ENCODE measurements at regions not wholly inside any gene's neighbourhood (a gene's known extent, or its start where the extent isn't known, plus 50 kb on each side); places are given as distances from the start of the nearest gene placed in this dataset.
A peak's percentile ranks its signal among the peaks of the same experiment; 100 is the strongest.

DNA sequence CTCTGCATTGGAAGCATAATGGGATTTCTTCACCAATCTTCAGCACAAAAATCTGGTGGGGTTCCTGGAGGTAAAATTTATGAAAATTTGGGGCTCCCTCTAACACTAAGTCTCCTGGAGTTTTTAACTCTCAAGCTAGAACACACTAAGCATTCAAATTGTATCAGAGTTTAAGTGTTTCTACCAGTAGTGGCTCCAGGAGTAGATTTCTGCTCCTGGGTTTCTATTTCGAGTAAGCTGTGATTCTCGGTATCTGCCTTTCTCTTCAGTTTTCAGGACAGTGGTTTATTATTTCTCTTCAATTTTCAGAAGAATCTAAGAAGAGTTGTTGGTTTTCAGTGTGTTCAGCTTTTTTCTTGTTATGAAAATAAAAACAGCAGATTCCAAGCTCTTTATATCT is 566.4 kb upstream of the KCND2 start:
- intact Hi-C loops (cut with DNase I), result no loop called here
- Histone ChIP-seq H3K36me3 (ENCODE audit: control insufficient read depth in 1 of 2, insufficient read depth in 2 of 2, low read length in 1 of 2) (no peaks in the 10 kb centered on the region), H3K9me3 (ENCODE audit: control insufficient read depth, low read length) (no peaks in the 10 kb centered on the region), H3K4me1 (ENCODE audit: control insufficient read depth in 1 of 2, insufficient read depth in 2 of 2, low read length in 2 of 2) (no peaks in the 10 kb centered on the region), H3K4me3 (ENCODE audit: low read length in 2 of 2) (no peak overlapping the region), H3K27me3 (ENCODE audit: control insufficient read depth in 1 of 2, insufficient read depth in 2 of 2, low read length in 1 of 2) (no peaks in the 10 kb centered on the region), H3K27ac (ENCODE audit: low read depth in 1 of 2, low read length in 2 of 2) (no peak overlapping the region)
- WGBS, 2 donors, result 83 to 84% methylated on average over 2 of the region's 2 CpGs
- ATAC-seq (ENCODE audit: low FRiP score) (no peak), DNase-seq (no peak)

DNA sequence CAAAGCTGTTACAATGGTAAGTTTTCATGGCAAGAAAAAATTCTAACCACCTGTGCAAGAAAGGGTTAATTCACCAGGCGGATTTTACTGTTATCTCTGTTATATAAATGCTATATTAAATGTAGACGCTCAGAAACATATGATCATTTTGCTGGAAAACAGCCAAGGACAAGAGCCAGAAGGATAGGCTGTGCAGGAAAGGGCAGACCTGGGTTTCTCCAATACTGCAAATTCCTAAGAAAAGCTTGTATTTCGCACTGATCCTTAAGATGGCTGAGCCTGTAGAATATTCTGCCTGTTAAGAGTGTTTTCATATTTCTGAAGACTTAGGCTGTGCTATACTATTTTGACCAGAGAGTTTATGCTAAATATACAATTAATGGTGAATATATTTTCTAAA is 564.1 kb upstream of the KCND2 start:
- Histone ChIP-seq H3K4me3 (ENCODE audit: low read length in 2 of 2) (no peak overlapping the region), H3K27me3 (ENCODE audit: control insufficient read depth in 1 of 2, insufficient read depth in 2 of 2, low read length in 1 of 2) (no peaks in the 10 kb centered on the region), H3K36me3 (ENCODE audit: control insufficient read depth in 1 of 2, insufficient read depth in 2 of 2, low read length in 1 of 2) (no peaks in the 10 kb centered on the region), H3K9me3 (ENCODE audit: control insufficient read depth, low read length) (peaks cover 2% of the 10 kb centered on the region), H3K27ac (ENCODE audit: low read depth in 1 of 2, low read length in 2 of 2) (no peak overlapping the region), H3K4me1 (ENCODE audit: control insufficient read depth in 1 of 2, insufficient read depth in 2 of 2, low read length in 2 of 2) (no peaks in the 10 kb centered on the region)
- 18 to 22% methylated on average over 3 of the region's 3 CpGs for WGBS, 2 donors
- no peak for DNase-seq
- intact Hi-C loops (cut with DNase I), result no loop called here
- ATAC-seq (ENCODE audit: low FRiP score), result no peak

DNA sequence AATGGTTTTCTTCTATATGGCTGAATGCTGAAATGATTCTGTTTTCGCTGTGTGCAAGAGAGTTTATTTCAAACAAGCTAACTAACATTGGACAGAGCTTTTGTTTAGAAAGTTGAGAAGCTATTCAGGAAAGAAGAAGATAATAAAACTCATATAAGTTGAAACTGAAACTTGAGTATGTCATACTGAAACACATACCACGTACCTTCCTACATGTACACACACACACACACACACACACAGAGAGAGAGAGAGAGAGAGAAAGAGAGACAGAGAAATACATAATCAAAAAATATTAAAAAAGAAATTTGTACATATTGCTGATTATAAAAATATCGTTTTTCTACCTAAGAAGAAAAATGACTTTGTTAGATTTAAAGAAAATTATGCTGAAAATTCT is 561.9 kb upstream of the KCND2 start:
- H3K4me3 ChIP-seq (ENCODE audit: low read length in 2 of 2), result no peak overlapping the region
- WGBS, 2 donors, result 81 to 83% methylated on average over 3 of the region's 3 CpGs
- no peak overlapping the region for H3K27ac ChIP-seq (ENCODE audit: low read depth in 1 of 2, low read length in 2 of 2)
- H3K4me1 ChIP-seq (ENCODE audit: control insufficient read depth in 1 of 2, insufficient read depth in 2 of 2, low read length in 2 of 2), result no peaks in the 10 kb centered on the region
- DNase-seq (no peak), ATAC-seq (ENCODE audit: low FRiP score) (no peak)
- intact Hi-C loops (cut with DNase I), result no loop called here
- H3K9me3 ChIP-seq (ENCODE audit: control insufficient read depth, low read length), result peaks cover 2% of the 10 kb centered on the region
- no peaks in the 10 kb centered on the region for H3K36me3 ChIP-seq (ENCODE audit: control insufficient read depth in 1 of 2, insufficient read depth in 2 of 2, low read length in 1 of 2)
- H3K27me3 ChIP-seq (ENCODE audit: control insufficient read depth in 1 of 2, insufficient read depth in 2 of 2, low read length in 1 of 2), result no peaks in the 10 kb centered on the region

DNA sequence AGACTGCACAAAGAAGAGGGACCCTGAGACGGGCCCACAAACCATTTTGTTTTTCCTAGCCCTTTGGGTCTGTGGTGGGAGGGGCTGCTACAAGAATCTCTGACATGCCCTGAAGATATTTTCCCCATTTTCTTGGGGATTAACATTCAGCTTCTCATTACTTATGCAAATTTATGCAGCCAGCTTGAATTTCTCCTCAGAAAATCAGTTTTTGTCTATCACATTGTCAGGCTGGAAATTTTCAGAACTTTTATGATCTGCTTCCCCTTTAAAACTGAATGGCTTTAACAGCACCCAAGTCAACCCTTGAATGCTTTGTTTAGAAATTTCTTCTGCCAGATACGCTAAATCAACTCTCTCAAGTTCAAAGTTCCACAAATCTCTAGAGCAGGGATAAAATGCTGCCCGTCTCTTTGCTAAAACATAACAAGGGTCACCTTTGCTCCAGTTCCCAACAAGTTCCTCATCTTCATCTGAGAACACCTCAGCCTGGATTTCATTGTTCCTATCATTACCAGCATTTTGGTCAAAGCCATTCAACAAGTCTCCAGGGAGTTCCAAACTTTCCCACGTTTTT is 560.0 kb upstream of the KCND2 start:
- no peak overlapping the region for H3K4me3 ChIP-seq (ENCODE audit: low read length in 2 of 2)
- intact Hi-C loops (cut with DNase I), result no loop called here
- no peaks in the 10 kb centered on the region for H3K36me3 ChIP-seq (ENCODE audit: control insufficient read depth in 1 of 2, insufficient read depth in 2 of 2, low read length in 1 of 2)
- ATAC-seq (ENCODE audit: low FRiP score) (no peak), DNase-seq (no peak)
- H3K27me3 ChIP-seq (ENCODE audit: control insufficient read depth in 1 of 2, insufficient read depth in 2 of 2, low read length in 1 of 2), result no peaks in the 10 kb centered on the region
- H3K9me3 ChIP-seq (ENCODE audit: control insufficient read depth, low read length), result peaks cover 2% of the 10 kb centered on the region
- no peak overlapping the region for H3K27ac ChIP-seq (ENCODE audit: low read depth in 1 of 2, low read length in 2 of 2)
- 54 to 61% methylated on average over 4 of the region's 4 CpGs for WGBS, 2 donors
- no peaks in the 10 kb centered on the region for H3K4me1 ChIP-seq (ENCODE audit: control insufficient read depth in 1 of 2, insufficient read depth in 2 of 2, low read length in 2 of 2)

DNA sequence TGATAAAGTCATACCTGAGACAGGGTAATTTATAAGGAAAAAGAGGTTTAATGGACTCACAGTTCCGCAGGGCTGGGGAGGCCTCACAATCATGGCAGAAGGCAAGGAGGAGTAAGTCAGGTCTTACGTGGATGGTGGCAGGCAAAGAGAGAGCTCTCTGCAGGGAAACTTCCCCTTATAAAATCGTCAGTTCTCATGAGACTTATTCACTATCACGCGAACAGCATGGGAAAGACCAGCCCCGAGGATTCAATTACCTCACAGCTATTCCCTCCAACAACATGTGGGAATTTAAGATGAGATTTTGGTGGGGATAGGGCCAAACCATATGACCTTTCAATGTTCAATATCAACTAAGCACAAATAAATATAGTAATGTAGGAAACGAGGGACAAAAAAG is 559.4 kb upstream of the KCND2 start:
- DNase-seq, result no peak
- no peak overlapping the region for H3K27ac ChIP-seq (ENCODE audit: low read depth in 1 of 2, low read length in 2 of 2)
- no peak overlapping the region for H3K4me3 ChIP-seq (ENCODE audit: low read length in 2 of 2)
- 80 to 81% methylated on average over 7 of the region's 7 CpGs for WGBS, 2 donors
- intact Hi-C loops (cut with DNase I), result no loop called here
- H3K4me1 ChIP-seq (ENCODE audit: control insufficient read depth in 1 of 2, insufficient read depth in 2 of 2, low read length in 2 of 2), result no peaks in the 10 kb centered on the region
- H3K9me3 ChIP-seq (ENCODE audit: control insufficient read depth, low read length), result peaks cover 2% of the 10 kb centered on the region
- H3K27me3 ChIP-seq (ENCODE audit: control insufficient read depth in 1 of 2, insufficient read depth in 2 of 2, low read length in 1 of 2), result no peaks in the 10 kb centered on the region
- no peaks in the 10 kb centered on the region for H3K36me3 ChIP-seq (ENCODE audit: control insufficient read depth in 1 of 2, insufficient read depth in 2 of 2, low read length in 1 of 2)
- ATAC-seq (ENCODE audit: low FRiP score), result no peak

DNA sequence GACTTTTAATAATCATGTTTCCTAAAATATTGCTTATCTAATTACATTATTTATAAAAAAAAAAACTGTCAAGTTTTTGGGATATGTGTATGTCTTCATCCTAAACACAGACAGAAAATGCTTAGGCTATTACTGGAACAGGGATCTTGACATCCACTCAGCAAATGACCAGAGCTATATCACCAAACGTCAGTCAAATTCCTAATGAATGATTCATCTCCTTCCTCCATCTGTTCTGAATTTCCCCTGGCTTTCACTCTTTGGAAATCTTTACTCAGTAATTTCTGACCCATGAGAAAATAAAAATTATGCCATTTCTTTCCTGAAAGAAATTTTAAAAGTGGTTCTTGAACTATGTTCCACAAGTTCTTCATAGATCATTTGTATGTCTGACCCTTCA is 552.4 kb upstream of the KCND2 start:
- intact Hi-C loops (cut with DNase I), result no loop called here
- no peak overlapping the region for H3K4me3 ChIP-seq (ENCODE audit: low read length in 2 of 2)
- H3K9me3 ChIP-seq (ENCODE audit: control insufficient read depth, low read length), result no peaks in the 10 kb centered on the region
- no peaks in the 10 kb centered on the region for H3K36me3 ChIP-seq (ENCODE audit: control insufficient read depth in 1 of 2, insufficient read depth in 2 of 2, low read length in 1 of 2)
- H3K4me1 ChIP-seq (ENCODE audit: control insufficient read depth in 1 of 2, insufficient read depth in 2 of 2, low read length in 2 of 2), result no peaks in the 10 kb centered on the region
- no peak overlapping the region for H3K27ac ChIP-seq (ENCODE audit: low read depth in 1 of 2, low read length in 2 of 2)
- DNase-seq (no peak), ATAC-seq (ENCODE audit: low FRiP score) (no peak)
- WGBS, 2 donors, result 0 to 3% methylated on average over 1 of the region's 1 CpG
- H3K27me3 ChIP-seq (ENCODE audit: control insufficient read depth in 1 of 2, insufficient read depth in 2 of 2, low read length in 1 of 2), result no peaks in the 10 kb centered on the region

DNA sequence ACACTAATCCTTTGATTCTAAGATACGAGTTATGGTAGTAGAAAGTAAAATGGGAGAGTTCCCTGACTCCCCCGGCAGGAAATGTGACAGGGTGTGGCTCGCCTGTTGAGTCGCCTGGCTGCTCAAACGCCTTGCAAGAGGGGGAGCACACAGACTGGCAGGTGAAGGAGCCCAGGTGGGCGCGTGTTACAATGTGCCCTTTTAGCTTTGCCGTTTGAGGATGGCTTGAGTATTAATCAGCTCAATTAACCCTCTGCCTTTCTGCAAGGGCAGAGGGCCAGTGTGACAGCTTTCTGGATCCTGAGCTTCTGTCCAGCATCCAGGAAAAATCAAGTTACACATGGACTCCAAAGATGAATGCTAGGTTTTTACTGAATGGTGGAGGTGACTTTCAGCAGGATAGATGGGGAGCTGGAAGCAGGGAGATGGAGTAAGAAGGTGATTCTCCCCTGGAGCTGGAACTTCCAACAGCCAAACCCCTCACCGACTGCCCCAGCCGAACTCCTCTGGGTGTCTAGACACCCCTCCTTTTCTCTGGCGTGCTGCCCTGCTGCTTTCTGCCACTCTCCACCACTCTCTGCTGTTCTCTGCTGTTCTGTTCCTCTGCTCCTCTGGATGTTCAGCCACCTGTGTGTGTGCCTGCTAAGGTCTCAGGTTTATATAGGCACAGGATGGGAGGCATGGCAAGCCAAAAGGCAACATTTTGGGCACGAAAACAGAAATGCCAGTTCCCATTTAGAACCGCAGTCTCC is 548.8 kb upstream of the KCND2 start:
- 73% methylated on average over 13 of the region's 13 CpGs for WGBS, 2 donors
- Histone ChIP-seq H3K9me3 (ENCODE audit: control insufficient read depth, low read length) (no peaks in the 10 kb centered on the region), H3K27me3 (ENCODE audit: control insufficient read depth in 1 of 2, insufficient read depth in 2 of 2, low read length in 1 of 2) (no peaks in the 10 kb centered on the region), H3K4me1 (ENCODE audit: control insufficient read depth in 1 of 2, insufficient read depth in 2 of 2, low read length in 2 of 2) (no peaks in the 10 kb centered on the region), H3K36me3 (ENCODE audit: control insufficient read depth in 1 of 2, insufficient read depth in 2 of 2, low read length in 1 of 2) (no peaks in the 10 kb centered on the region), H3K27ac (ENCODE audit: low read depth in 1 of 2, low read length in 2 of 2) (no peak overlapping the region), H3K4me3 (ENCODE audit: low read length in 2 of 2) (no peak overlapping the region)
- DNase-seq (no peak), ATAC-seq (ENCODE audit: low FRiP score) (peak; percentile 64)
- intact Hi-C loops (cut with DNase I), result no loop called here

DNA sequence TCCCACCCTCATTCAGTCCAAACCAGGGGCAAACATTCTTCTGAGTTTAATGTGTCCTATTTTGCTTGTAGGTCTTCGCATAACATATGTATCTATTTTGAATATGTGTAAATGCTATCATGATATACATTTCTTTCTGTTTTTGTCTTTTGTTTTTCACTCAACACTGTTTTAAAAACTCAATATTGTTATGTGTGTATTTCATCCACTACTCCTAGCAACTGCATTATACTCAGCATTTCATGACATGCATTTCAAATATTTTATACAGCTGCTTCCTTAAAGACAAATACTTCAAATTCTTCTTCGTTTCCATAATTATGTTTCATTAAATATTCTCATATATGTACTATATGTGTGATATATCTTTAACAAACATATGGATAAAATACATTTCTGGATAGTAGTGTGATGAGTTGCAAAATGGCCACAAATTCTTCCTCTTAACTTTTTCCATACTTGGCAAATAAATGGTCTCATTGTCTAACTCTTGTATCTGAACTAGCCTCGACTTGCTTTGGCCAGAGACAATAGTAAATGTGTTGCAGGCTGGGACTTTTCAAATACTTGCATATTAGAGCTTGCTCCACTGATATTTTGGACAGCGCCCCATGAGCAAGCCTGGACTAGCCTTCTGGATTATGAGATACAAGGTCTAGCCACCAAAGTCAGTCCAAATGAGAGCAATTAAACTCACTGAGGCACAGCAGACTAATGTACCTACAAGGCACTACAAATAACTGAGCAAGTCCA is 539.7 kb upstream of the KCND2 start:
- no peak for ATAC-seq (ENCODE audit: low FRiP score)
- H3K4me1 ChIP-seq (ENCODE audit: control insufficient read depth in 1 of 2, insufficient read depth in 2 of 2, low read length in 2 of 2), result no peaks in the 10 kb centered on the region
- H3K9me3 ChIP-seq (ENCODE audit: control insufficient read depth, low read length), result no peaks in the 10 kb centered on the region
- no peaks in the 10 kb centered on the region for H3K27me3 ChIP-seq (ENCODE audit: control insufficient read depth in 1 of 2, insufficient read depth in 2 of 2, low read length in 1 of 2)
- 59 to 62% methylated on average over 4 of the region's 4 CpGs for WGBS, 2 donors
- H3K4me3 ChIP-seq (ENCODE audit: low read length in 2 of 2), result no peak overlapping the region
- intact Hi-C loops (cut with DNase I), result no loop called here
- no peak overlapping the region for H3K27ac ChIP-seq (ENCODE audit: low read depth in 1 of 2, low read length in 2 of 2)
- DNase-seq, result no peak
- no peaks in the 10 kb centered on the region for H3K36me3 ChIP-seq (ENCODE audit: control insufficient read depth in 1 of 2, insufficient read depth in 2 of 2, low read length in 1 of 2)

DNA sequence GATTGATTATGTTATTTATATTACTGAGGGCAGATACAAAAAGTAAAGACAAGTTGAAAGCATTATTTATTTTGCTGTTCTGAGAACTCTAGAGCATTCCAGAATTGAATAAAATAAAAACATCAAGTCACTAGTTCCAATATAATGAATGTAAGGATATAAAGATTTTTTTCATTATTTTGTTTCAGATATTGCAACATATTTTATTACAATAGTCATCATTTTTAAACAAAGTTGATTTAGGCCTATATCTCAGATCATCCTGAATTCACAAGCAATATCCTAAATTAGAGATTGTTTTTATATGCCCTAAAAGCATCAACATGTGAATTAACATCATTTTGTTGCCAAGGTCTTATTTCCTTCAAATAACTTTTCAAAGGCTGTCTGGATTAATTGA is 535.6 kb upstream of the KCND2 start:
- Histone ChIP-seq H3K27me3 (ENCODE audit: control insufficient read depth in 1 of 2, insufficient read depth in 2 of 2, low read length in 1 of 2) (no peaks in the 10 kb centered on the region), H3K9me3 (ENCODE audit: control insufficient read depth, low read length) (no peaks in the 10 kb centered on the region), H3K36me3 (ENCODE audit: control insufficient read depth in 1 of 2, insufficient read depth in 2 of 2, low read length in 1 of 2) (no peaks in the 10 kb centered on the region), H3K27ac (ENCODE audit: low read depth in 1 of 2, low read length in 2 of 2) (no peak overlapping the region), H3K4me3 (ENCODE audit: low read length in 2 of 2) (no peak overlapping the region), H3K4me1 (ENCODE audit: control insufficient read depth in 1 of 2, insufficient read depth in 2 of 2, low read length in 2 of 2) (no peaks in the 10 kb centered on the region)
- intact Hi-C loops (cut with DNase I), result no loop called here
- ATAC-seq (ENCODE audit: low FRiP score) (no peak), DNase-seq (no peak)

Data from aorta (tissue), 5 donors.